A172 (cell line): ENCODE measurements at regions not wholly inside any gene's neighbourhood (a gene's known extent, or its start where the extent isn't known, plus 50 kb on each side); places are given as distances from the start of the nearest gene placed in this dataset.
"Not testable (repeated sequence)": the region's sequence is repeated elsewhere in the genome, so short reads cannot be mapped to it uniquely, and the experiment has no call there.

Experiments
- DNase-seq: peaks from one replicate; pipeline ENCODE4 v3.0.0-alpha.2; 2015; ENCODE audit warnings: low spot score

DNA sequence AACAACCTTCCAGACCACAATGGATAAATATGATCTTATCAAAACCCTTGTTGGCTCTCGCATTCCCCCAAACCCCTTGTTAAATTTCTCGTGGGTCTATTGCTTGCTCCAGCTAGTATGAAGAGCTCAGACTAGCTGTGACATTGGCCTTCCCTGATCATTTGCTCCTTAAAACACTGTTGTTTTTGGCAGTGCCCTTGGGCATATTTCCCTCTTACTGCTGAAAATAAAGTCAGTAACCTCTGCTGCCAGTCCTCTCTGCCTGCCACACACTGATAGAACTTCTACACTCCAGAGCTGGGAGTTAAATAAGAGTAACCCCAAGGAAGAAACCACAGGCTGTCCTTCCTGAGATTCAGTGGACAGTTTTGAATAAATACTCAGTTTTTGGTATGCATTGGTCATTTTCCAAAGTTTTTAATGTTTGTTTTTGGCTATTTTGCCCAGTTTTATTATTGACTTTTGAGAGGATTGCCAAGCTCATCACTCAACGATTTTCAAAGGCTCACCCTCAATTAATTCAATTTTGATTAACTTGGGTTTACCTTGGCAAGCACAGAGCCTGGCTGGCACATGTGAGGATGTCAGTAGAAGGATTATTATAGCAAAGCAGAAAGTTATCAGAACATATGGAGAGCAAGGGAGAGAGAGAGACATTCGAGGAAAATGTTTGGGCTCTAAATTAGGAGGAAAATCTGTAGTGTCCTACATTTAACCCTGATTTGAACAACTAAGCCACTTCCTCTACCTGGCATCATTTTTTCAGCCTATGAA is 84.3 kb upstream of the SYN3 start:
- no peak for DNase-seq

DNA sequence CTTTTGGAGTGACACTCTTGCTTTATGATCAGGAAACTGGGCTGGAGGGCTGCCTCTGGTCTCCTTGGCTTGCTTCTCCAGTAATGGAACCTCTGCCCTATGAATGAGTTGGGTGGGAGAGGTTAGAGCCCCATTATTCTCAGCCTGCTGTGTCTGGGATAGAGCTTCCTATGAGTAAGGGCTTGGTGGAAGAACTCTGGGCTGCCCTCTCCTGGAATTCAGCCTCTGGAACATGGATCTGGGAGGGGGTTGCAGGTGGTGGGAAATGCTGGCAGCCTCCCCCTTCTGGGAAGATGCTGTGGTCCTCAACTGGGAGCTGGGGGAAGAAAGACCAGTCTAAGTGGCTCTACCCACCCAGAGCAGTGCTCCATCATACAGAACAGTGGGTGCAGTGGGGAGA is 81.8 kb upstream of the SYN3 start:
- no peak for DNase-seq

DNA sequence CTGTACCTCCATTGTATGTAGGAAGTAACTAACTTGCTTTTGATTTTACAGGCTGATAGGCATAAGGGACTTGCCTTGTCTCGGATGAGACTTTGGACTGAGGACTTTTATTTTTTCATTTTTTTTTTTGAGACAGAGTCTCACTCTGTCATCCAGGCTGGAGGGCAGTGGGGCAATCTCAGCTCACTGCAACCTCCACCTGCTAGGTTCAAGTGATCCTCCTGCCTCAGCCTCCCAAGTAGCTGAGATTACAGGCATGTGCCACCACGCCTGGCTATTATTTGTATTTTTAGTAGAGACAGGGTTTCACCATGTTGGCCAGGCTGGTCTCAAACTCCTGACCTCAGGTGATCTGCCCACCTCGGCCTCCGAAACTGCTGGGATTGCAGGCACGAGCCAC is 80.2 kb upstream of the SYN3 start:
- DNase-seq: not testable (repeated sequence)

DNA sequence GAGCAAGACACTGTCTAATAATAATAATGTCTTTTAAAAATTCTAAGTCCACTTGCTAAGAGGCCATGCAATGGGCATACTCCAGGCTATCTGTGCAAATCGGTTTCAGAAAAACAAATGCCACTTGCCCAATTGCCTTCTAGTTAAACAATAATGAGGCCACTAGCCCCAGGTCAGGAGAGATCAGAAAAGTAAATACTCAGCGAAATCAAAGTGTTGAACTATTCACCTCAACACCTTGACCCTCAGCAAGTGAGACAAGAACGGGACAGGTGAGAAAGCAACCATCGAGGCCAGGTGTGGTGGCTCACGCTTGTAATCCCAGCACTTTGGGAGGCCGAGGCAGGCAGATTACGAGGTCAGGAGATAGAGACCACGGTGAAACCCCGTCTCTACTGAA is 72.3 kb upstream of the SYN3 start:
- no peak for DNase-seq

DNA sequence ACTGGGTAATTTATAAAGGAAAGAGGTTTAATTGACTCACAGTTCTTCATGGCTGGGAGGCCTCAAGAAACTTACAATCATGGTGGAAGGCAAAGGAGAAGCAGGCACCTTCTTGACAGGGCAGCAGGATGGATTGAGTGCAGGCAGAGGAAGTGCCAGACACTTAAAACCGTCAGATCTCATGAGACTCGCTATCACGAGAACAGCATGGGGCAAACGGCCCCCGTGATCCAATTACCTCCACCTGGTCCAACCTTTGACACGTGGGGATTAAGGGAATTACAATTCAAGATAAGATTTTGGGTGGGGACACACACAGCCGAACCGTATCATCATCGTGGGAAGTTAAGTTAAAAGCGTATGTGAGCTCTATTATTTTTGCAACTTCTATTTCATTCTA is 71.4 kb upstream of the SYN3 start:
- no peak for DNase-seq

DNA sequence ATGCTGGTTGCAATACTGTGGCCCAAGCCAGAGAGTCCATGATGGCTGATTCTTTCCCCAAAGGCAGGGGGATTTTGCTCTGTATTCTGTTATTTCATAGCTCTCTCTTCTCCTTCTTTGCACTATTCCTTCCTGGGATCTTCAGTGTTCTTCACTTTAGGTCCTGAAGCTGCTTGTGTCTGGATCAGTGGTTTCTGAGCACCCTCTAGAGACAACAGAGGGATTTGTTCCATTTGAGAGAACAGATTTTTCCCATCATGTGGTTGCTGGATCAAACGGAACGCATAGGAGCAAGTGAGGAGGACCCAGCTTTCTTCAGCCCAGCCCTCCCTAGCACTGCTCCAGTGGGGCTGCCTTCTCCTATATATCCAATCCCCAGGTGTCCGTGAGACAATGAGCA is 68.7 kb upstream of the SYN3 start:
- peak; percentile 14 for DNase-seq

DNA sequence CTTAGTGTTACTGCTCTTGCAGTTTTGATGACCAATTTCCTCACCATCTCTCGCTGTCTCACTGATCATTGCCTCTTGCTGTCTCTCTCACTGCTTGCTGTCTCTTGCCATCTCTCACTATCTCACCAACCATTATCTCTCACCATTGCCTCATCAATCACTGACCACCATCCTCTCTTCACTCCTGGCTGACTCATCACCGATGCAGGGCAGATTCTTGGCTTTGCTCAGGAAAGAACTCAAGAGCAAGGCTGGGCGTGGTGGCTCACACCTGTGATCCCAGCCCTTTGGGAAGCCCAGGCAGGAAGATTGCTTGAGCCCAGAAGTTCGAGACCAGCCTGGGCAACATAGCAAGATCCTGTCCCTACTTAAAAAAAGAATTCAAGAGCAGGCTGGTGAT is 66.3 kb upstream of the SYN3 start:
- DNase-seq: no peak

DNA sequence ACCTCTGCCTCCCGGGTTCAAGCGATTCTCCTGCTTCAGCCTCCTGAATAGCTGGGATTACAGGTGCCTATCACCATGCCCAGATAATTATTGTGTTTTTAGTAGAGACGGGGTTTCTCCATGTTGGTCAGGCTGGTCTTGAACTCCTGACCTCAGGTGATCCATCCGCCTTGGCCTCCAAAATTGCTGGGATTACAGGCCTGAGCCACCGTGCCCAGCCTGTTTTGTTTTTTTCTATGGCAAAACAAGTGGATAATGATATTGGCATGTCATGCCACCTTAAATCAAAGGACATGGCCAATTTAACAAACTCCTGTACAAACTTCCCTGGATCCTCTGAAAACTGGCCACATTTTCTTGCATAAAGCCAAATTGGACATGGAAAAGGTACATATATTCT is 64.3 kb upstream of the SYN3 start:
- DNase-seq: not testable (repeated sequence)

DNA sequence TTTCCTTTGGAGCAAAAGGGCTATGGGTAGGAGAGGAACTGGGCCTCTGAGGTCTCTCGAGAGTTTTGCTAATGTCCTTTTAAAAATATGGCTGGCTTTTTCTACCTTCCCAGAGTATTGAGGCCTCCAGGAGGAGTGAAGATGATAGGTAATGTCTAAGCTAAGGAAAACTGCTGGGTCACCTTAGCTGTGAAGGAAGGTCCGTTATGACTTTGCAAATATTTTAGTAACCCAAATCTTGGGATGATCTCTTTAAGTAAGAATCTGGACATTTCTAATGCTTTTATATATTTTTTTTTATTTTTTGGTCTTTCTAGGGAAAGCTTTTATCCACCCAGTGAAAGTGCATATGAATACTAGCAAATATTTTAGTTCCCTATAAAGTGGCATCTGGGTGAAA is 60.9 kb upstream of the SYN3 start:
- DNase-seq: no peak

DNA sequence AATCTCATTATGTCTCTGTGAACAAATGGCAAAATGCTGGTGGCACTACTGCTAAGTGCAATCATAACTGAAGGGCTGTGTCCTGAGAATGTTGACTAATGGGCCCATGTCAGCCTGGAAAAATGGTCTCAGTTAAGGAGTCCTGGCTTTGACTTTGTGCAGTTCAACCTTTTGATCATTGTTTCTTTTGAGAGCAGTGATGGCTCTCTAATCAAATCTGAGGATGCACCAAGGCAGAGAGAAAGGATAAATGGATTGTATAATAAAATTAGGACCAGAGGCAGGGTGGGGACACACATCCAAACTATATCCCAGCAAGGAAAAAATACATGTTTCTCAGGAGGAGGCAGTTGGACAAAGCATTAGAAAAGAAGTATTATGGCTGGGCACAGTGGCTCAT is 59.6 kb upstream of the SYN3 start:
- no peak for DNase-seq

DNA sequence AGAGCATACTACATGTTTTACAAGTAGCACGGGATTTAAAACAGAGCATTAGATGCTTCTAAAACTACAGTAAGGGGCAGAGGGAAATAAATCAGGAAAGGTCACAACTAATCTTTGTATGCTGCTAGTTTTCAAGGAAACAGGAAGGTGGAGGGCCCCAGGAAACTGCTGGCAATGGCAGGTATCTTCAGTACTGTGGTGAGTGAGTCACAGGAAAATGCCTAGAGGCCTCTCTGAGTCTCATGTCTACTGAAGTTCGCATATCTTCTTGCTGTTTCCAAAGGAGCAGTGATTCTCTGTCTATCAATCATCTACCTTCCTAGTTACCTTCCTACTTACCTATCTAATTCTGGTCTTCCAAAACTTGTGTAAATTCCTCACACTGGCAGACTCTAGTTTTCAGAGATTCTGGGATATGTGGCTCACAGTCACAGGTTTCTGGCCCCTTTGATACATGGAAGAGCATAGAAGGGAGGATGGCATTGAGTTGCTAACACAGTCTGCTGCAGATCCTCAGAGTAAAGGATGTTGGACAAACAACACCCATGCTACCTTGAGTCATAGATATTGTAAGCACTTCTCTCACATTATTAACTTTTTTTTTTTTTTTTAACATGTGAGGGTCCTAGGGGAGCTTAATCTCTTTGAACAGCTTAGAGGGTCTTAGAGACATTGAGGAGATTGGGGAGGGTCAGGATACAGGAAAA is 58.8 kb upstream of the SYN3 start:
- peak; percentile 75 for DNase-seq

DNA sequence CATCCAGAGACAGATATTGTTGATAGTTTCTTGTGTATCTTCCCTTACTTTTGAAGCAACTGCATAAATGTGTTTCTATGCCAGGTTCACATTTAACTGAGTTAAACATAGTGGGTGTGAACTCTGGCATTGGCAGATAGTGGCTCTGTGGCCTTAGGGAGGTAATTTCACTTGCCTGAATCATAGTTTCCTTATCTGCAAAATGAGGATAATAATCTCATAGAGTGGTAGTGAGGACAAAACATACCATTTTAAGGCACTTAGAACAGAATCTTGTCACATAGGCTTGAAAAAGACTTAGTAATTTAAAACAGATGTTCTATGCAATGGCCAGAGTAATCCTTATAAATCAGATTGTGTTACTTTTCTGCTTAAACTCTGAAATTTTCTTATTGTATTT is 56.4 kb upstream of the SYN3 start:
- DNase-seq: peak; percentile 46

DNA sequence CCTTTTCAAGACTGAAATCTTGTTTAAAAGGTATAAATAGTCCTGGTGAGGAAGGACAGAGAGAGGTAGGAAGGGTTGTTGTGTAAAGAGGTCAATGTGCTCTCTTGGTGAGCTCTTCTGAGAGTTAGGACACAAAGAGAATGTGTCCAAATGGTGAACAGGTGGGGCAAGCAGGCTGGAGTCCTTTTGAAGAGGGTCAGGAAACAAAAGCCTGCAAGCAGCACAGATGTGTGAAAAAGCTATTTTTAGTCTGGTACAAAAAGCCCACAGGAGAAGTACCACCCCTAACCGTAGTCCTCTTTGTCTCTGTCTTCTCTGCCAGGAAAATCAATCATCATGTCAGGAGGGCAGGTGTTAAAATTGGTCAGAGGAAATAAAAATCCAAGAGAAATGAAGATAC is 54.4 kb upstream of the SYN3 start:
- DNase-seq: no peak

DNA sequence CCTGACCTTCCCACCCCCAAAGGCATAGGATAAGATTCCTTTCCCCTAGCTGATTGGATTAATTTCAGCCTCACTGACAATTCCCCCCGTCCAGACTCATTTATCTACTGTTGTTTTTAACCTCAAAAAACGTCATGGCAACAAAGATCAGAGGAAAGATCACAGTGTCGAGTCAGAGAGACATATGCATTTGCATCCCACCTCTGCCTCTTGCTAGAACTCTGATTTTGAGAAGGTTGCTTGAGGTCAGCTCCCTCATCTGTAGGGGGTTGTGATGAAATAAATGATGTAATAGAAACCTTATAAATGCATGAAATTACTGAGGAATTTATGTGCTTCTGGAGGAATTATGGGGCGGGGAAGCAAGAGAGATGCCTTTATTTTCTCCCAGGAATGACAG is 53.3 kb upstream of the SYN3 start:
- no peak for DNase-seq

DNA sequence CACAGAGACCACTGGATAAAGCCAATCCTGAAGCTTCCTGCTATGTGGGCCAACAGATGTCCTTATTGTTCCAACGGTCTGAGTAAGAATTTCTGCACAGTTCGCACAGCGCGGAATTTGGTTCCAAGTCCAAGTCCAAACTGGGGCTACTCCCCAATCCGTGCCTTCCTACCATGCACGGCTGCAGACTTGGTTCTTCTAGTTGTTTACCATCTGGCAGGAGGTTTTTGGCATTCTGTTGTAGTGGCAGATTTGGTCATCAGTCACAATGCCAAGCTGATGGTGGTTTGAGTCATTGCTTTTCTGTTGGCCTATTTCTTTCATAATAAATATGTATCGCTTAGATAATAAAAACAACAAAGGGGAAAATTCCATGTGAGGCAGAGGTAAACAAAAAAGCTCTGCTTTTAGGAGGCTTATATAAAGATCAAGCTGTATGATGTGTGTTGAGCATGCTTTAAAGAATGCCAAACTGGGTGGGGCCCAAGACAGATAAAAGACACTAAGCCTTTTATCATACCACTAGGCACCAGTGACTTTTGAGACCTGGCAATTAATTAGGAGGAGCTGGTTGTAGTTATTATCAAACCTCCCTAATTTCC is 52.5 kb upstream of the SYN3 start:
- peak; percentile 25 for DNase-seq

DNA sequence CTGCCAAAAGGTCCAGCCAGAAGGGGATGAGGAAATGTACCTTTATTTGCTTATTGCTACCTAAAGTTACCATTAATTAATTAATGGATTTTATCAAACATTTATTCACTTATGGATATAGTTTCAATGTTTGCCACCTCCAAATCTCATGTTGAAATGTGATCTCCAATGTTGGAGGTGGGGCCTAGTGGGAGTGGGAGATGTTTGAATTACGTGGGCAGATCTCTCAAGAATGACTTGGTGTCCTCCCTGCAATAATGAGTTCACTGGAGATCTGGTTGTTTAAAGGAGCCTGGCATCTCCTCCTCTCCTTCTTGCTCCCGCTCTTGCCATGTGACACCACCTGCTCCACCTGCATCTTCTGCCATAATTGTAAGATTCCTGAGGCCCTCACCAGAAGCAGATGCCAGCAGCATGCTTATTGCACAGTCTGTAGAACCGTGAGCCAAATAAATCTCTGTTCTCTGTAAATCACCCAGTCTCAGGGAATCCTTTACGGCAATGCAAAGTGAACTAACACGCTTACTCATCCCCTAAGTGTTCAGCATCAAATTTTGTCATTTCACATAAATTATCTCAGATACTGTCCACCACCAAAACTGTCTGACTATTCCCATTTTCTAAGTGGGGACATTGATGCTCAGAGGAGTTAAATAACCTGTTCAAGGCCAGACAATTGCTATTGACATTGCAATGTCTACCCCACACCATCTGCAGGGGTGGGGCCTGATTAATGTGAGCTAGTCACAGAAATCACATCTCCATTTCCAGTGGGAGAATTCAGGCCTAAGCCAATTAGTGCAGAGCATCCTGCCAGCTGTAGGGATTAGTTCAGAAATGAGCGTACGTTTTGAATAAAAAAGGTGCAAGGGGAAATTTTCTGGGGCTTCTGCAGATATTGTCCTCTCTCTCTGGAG is 51.6 kb upstream of the SYN3 start:
- peak; percentile 10 for DNase-seq

DNA sequence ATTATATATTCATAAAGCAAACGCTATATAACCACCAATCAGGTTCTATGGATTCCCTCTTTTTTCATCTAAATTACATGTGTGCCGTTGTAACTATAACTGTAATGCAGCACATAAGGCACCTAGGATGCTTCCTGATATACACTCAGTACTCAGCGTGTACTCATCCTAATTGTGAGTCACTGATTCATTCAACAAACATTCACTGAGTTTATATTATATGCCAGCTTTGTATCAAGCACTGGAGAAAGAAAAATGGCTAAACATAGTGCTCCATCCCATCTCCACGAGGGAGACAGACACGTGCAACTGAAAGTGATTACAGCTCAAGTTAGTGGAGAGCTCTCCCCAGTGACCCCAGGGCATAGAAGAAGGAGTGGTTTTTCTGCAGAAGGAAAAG is 49.9 kb upstream of the SYN3 start:
- no peak for DNase-seq
